GM19395 (cell line): ENCODE measurements at regions not wholly inside any gene's neighbourhood (a gene's known extent, or its start where the extent isn't known, plus 50 kb on each side); places are given as distances from the start of the nearest gene placed in this dataset.
"Not testable (repeated sequence)": the region's sequence is repeated elsewhere in the genome, so short reads cannot be mapped to it uniquely, and the experiment has no call there.

ENCODE experiments used
- ATAC-seq: cut with Tn5 transposase; IDR thresholded peaks from one replicate; pipeline ENCODE4 v1.9.1; 2021; ENCODE audit warnings: mild to moderate bottlenecking, moderate library complexity; ENCODE audit not compliant: unreplicated experiment

- ATAC-seq = peak; percentile 52
These were observed 608.0 kb downstream of the COL12A1 start for GRCh38 chr6:74597840-74598239.

GRCh38 chr6:74597266-74597665, 608.6 kb downstream of the COL12A1 start:
- no peak for ATAC-seq

- ATAC-seq = no peak
These were observed 609.3 kb downstream of the COL12A1 start for GRCh38 chr6:74596588-74596987.

GRCh38 chr6:74594350-74594749, 611.5 kb downstream of the COL12A1 start:
- ATAC-seq = not testable (repeated sequence)

- ATAC-seq = no peak
These were observed 617.6 kb downstream of the COL12A1 start for GRCh38 chr6:74588094-74588832.

- ATAC-seq = no peak
These were observed 618.5 kb downstream of the COL12A1 start for GRCh38 chr6:74587386-74587785.

- ATAC-seq = no peak
These were observed 620.1 kb downstream of the COL12A1 start for GRCh38 chr6:74585753-74586152.

GRCh38 chr6:74581681-74582080, 624.2 kb downstream of the COL12A1 start:
- ATAC-seq = no peak

GRCh38 chr6:74579794-74580193, 626.1 kb downstream of the COL12A1 start:
- no peak for ATAC-seq

GRCh38 chr6:74579047-74579446, 626.8 kb downstream of the COL12A1 start:
- no peak for ATAC-seq

- ATAC-seq = no peak
These were observed 627.5 kb downstream of the COL12A1 start for GRCh38 chr6:74578339-74578738.

GRCh38 chr6:74577619-74578018, 628.2 kb downstream of the COL12A1 start:
- ATAC-seq = peak; percentile 93

- no peak for ATAC-seq
These were observed 631.1 kb downstream of the COL12A1 start for GRCh38 chr6:74574794-74575193.

GRCh38 chr6:74573613-74574012, 632.2 kb downstream of the COL12A1 start:
- no peak for ATAC-seq

- ATAC-seq = no peak
These were observed 635.8 kb downstream of the COL12A1 start for GRCh38 chr6:74570044-74570443.

- no peak for ATAC-seq
These were observed 637.0 kb downstream of the COL12A1 start for GRCh38 chr6:74568861-74569260.

- not testable (repeated sequence) for ATAC-seq
These were observed 637.9 kb downstream of the COL12A1 start for GRCh38 chr6:74567923-74568290.

- ATAC-seq = no peak
These were observed 638.5 kb downstream of the COL12A1 start for GRCh38 chr6:74567281-74567922.

- ATAC-seq = no peak
These were observed 648.6 kb downstream of the COL12A1 start for GRCh38 chr6:74557236-74557635.

GRCh38 chr6:74554041-74554440, 651.8 kb downstream of the COL12A1 start:
- no peak for ATAC-seq

- ATAC-seq = no peak
These were observed 654.0 kb downstream of the COL12A1 start for GRCh38 chr6:74551896-74552295.

GRCh38 chr6:74550821-74551220, 655.0 kb downstream of the COL12A1 start:
- no peak for ATAC-seq

- no peak for ATAC-seq
These were observed 656.1 kb downstream of the COL12A1 start for GRCh38 chr6:74549746-74550145.
